IPS-NIHi7 (cell line): ENCODE measurements at regions not wholly inside any gene's neighbourhood (a gene's known extent, or its start where the extent isn't known, plus 50 kb on each side); places are given as distances from the start of the nearest gene placed in this dataset.
"Not testable (repeated sequence)": the region's sequence is repeated elsewhere in the genome, so short reads cannot be mapped to it uniquely, and the experiment has no call there.

Experiments used
- DNase-seq: peaks from one replicate; pipeline ENCODE4 v3.0.0; 2012; ENCODE audit warnings: mixed read lengths; ENCODE audit errors: extremely low spot score

DNA sequence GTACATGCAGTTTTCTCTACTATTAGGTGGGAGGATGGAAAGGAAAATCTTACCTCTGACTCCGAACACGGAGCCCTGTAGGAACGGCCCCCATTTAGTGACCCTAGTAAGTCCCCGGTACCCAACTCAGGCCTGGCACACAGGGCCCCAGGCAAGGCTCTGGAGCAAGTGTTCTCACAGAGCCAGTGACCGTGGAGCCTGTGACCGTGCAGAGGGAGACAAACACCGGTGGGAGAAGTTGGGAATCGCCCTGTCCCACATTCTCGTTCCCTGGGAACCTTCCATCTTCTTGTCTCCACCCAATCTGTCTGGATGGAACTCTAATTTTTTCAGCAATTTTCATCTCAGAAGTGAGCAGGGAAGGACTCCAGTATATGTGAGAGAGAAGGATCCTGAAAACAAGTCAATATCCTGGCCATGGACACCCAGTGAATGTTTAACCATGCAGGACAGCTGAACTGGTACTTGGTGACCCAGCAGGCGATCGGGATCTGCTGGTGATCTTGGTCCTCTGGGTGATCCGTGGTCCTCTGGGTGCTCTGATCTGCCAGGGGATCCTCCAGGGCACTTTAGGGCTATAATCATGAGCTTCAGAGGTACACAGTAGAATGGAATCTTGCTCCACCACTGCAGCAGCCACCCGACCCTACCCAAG, 348.6 kb upstream of the ID2 start:
- DNase-seq: no peak

DNA sequence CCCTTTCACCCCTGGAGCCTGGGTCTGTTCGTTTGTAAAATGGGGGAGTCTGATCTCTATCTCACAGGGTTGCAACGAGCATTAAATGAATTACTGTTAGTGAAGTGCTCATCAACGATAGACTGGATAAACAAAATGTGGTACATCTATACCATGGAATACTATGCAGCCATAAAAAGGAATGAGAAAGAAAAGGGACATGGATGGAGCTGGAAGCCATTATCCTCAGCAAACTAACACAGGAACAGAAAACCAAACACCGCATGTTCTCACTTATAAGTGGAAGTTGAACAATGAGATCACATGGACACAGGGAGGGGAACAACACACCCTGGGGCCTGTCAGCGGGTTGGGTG, 348.0 kb upstream of the ID2 start:
- DNase-seq: not testable (repeated sequence)

GRCh38 chr2:8334866-8335325, 347.0 kb upstream of the ID2 start:
- no peak for DNase-seq

DNA sequence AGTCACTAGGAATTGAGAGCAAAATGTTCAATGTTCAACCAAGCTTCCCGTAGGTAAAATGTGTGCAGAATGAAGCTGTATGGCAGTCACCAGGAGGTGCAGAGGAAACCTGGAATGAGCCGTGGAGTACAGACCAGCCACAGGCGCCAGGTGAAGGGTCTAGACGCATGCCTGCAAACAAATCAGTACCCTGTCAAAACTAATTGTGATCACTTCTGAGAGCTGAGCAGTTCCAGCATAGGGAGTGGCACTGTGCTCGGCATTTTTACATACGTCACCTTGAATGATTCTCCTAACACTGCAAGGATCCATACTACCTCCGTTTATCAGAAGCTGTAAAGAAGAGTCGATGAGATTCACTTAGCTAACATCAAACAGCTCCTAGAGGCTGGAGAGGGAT, 346.1 kb upstream of the ID2 start:
- DNase-seq: no peak

DNA sequence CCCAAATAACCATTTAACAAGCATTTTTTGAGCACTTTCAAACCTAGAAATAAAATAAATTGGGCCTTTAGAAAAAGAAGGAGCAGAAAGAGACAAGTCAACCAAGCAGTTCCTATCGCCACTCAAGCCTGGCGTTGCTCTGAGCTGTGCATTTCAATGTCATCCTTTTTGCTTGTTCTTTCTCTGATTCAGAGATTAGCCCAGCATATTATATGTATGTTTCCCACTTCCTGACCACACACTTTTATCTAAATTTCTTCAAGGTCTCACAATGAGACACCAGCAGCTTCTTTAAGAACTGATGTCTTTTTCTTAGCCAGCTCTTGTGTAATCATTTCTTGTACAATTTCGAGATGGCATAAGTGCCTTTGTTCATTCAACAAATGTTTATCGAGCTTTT, 344.5 kb upstream of the ID2 start:
- DNase-seq: no peak

GRCh38 chr2:8342407-8342806, 339.4 kb upstream of the ID2 start:
- no peak for DNase-seq

DNA sequence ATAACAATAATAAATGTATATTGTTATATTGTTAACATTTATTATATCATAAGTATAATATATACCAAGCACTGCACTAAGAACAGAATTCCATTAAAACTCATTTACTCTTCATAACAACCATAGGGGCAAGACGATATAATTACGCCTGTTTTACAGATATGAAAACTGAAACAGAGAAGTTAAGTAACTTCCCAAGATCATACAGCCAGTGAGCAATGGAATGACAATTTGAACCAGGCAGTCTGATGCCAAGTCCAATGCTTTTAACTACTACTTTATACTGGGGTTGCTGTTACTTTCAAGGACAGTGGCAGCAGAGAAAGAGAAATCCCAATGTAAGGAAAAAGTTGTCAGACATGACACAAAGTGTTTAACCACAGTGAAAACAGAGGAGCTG, 338.8 kb upstream of the ID2 start:
- no peak for DNase-seq

GRCh38 chr2:8344144-8345097, 337.4 kb upstream of the ID2 start:
- no peak for DNase-seq

DNA sequence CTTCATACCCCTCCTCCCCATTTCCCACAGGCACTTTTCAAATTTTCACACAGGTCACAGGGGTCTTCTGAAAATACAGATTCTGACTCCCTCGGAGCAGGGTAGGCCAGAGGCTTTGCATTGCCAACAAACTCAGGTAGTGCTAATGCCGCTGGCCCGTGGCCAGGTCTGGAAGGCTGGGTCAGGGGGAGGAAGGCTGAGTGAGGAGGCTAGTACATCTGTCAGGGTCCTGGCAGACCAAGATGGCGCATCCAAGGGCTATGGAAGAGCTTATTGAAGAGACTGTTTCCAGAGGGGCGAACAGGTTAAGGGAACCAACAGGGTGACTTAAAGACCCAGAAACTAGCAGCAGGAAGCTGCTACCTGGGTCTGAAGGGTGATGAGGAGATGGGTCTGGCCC, 336.7 kb upstream of the ID2 start:
- DNase-seq: no peak

DNA sequence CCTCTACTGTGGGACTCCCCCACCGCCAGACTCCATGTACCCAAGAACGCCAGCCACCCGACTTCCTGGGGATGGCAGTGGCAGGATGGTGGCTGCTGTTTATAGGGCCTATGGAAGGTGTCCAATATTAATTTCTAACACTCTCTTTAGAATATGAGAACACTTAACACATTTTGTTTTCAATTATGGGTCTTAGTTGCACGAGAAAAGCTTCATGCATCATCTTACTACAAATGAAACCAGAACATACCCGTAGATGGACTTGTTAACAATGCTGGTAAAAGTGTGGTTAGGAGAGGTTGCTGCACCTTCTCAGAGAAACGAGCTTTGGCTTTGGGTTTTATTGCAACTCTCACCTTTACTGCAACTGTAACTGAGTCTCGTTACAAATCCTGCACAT, 335.6 kb upstream of the ID2 start:
- DNase-seq: no peak

- DNase-seq: no peak
These were observed 335.0 kb upstream of the ID2 start for GRCh38 chr2:8346706-8347430.

DNA sequence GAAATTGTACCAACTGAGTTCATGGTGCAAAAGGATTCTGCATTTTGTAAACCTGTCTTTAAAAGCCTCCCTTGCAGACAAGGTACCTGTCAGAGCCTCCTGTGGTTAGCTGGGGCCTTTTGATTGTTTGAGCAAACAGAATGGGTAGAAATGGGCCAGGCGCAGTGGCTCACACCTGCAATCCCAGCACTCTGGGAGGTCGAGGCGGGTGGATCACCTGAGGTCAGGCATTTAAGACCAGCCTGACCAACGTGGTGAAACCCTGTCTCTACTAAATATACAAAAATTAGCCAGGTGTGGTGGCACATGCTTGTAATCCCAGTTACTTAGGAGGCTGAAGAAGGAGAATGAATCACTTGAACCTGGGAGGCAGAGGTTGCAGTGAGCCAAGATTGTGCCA, 332.9 kb upstream of the ID2 start:
- DNase-seq: not testable (repeated sequence)

GRCh38 chr2:8352296-8352695, 329.6 kb upstream of the ID2 start:
- no peak for DNase-seq

DNA sequence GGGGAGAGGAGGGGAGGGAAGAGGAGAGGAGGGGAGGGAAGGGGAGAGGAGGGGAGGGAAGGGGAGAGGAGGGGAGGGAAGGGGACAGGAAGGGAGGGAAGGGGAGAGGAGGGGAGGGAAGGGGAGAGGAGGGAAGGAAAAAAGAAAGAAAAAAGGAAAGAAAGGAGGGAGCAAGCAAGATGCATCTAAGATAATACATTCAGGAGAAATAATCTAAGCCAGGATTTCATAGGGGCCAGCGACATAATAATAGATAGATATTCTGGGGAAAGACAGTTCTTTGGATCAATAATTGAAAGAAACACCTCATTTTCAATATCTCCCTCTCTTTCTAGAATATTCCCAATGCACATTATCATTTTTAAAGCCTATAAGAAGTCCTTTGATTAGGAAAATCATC, 328.9 kb upstream of the ID2 start:
- no peak for DNase-seq

- DNase-seq: no peak
These were observed 326.6 kb upstream of the ID2 start for GRCh38 chr2:8355102-8355859.

- DNase-seq: no peak
These were observed 323.9 kb upstream of the ID2 start for GRCh38 chr2:8357738-8358518.

DNA sequence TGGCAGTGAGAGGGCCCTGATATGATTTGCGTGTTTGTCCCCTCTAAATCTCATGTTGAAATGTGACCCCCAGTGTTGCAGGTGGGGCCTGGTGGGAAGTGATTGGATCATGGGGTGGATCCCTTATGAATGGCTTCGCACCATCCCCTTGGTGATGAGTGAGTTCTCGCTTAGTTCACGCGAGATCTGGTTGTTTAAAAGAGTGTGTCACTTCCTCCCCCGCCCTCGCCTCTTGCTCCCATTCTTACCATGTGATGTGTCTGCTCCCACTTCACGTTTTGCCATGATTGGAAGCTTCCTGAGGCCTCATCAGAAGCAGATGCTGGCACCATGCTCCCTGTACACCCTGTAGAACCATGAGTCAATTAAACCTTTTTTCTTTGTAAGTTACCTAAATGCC, 319.9 kb upstream of the ID2 start:
- DNase-seq: no peak

DNA sequence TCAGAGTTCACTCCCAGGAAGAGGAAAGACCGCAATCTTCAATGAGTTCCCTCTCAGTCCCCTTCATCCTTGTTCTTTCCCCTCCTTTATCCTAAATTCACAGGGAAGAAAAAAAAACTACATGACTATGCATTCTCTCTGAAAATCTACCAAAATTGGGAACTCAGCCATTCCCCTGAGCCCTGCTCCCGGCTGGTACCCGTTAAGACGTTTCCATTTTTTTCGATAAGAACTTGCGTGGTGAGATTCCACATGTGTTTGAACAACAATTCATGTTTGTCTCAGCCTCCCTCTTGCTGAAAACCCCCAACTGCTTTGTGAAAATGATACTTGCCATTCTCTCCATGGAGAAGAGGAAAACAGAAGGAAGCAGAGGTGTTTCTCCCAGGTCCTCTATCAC, 318.7 kb upstream of the ID2 start:
- no peak for DNase-seq

GRCh38 chr2:8364668-8365067, 317.2 kb upstream of the ID2 start:
- no peak for DNase-seq

GRCh38 chr2:8365331-8365910, 316.4 kb upstream of the ID2 start:
- DNase-seq: no peak

DNA sequence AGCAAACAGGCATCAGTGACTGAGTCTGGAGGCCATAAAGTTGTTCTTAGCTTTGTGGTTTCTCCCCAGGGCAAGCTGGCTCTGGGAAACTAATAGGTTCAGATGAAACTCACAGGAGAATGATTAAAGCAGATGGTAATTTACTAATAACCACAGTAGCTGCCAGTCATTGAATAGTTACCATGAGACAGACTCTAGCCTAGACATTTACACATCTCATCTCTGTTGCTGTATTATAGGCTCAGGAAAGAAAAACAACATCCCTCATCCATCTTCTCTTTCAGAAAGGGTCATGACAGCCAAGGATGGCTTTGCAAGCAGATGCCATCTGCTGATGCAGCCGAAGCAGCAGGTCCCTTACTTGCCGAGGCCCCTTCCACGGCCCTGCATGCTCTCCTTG, 314.0 kb upstream of the ID2 start:
- DNase-seq: no peak
